ENCODE measurements at regions not wholly inside any gene's neighbourhood (a gene's known extent, or its start where the extent isn't known, plus 50 kb on each side); places are given as distances from the start of the nearest gene placed in this dataset.
A peak's percentile ranks its signal among the peaks of the same experiment; 100 is the strongest.

DNA sequence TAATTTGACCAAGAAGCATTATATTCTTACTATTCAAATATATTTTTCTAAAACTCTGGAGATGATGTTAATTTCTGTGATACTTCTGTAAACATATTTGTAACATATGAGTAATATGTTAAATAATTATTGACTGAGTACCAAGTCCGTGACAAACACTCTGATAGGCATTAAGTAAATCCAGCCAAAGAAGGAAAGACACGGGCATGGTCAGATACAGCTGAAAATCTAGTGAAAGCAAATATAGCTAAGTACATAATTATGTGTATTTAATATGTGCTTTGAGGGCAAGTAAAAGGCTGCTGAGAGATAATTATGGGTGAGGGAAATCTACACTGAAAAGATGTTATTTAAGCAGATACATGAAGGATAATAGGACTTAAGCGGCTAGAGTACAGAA is 1263.6 kb upstream of the ADGRL3 start:
- DNase-seq, result peak; percentile 97

GRCh38 chr4:59938166-59938565 is 1262.0 kb upstream of the ADGRL3 start:
- DNase-seq, result no peak

- DNase-seq, result no peak
Observed at GRCh38 chr4:59945277-59945676, 1254.8 kb upstream of the ADGRL3 start.

DNA sequence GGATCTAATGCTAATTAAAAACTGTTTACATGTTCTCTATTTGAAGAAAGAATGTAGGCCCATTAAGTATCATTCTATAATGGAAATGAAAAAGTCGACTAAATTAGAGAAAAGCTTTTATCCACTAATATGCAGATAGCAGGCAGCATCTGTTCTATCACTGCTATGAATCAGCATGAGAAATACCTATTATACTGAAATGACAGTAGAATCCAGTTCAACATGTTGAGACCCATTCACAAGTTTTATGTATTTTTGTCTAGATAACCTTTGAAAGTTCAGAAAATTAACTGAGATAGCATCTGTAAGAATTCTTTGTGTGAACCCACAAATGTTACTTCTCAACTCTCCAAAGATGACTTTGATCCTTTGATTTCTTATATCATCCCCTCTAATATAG is 1254.4 kb upstream of the ADGRL3 start:
- DNase-seq, result no peak

GRCh38 chr4:59956366-59956765 is 1243.8 kb upstream of the ADGRL3 start:
- no peak for DNase-seq

GRCh38 chr4:59960143-59960542 is 1240.0 kb upstream of the ADGRL3 start:
- DNase-seq, result no peak

DNA sequence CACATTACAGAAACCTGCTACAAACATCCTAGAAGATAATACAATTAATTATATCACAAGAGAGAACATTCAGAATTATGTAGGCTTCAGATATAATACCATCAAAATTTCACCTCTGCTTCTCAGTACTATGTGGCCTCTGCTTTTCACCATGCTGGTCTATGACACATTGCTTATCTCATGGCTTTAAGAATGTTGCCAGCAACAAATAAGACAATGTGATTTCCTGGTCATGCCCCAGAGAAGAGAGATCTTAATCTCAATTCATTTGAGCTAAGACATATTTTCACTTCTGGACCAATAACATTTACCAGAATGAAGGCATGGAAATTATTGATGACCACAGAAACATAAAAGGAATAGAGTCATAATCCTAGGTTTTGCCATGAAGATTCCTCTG is 1233.4 kb upstream of the ADGRL3 start:
- no peak for DNase-seq

GRCh38 chr4:59968796-59969195 is 1231.3 kb upstream of the ADGRL3 start:
- DNase-seq, result no peak

DNA sequence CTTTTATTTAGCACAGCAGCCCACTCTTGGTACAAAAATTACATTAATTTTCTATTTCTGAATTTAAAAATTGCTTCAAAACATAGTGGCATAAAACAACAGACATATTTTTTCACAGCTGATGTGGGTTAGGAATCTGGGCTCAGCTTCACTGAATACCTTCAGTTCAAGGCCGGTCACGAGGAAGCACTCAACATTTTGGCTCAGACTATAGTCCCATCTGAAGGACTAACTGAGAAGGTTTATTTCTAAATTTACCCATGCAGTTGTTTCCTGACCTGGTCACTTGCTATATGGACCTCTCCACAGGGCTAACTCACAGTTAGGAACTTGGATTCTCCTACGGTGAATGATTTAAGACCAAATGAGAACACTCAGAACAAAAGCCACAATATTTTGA is 1230.2 kb upstream of the ADGRL3 start:
- DNase-seq, result no peak

- DNase-seq, result no peak
Observed at GRCh38 chr4:59971952-59972351, 1228.2 kb upstream of the ADGRL3 start.

DNA sequence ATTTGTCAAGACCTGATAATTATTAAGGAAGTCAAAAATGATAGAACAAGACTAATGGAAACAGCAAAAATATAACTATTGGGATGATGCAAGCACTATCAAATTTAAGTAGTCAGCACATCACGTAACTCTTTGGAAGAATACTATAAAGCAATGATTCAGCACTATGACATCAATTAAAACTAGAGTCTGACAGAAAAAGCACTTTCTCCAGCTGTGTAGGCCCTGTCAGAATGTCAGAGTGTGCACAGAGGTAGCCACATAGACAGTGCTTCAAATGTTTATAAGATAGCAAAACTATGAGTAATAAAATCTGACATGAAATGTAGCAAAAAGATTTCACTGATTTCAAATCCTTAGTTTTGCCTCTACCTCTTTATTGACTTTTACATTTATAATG is 1226.6 kb upstream of the ADGRL3 start:
- DNase-seq, result no peak

DNA sequence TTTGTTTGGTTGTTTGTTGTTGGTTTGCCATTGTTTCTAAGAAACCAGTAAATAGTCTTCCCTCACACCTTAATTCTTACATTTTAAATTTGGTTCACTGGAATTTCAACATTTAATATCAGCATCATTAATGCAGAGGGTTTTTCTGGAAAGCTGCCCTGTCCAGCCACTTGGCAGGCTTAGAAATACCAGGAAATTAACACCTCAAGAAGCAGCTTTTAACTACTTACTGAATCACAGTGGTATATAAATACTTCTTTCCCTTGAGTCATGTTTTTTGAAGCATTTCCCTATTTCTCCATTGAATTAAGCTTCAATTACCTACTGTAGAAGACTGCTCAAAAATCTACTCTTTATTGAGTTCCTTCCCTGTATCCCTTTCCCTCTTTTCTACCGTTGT is 1221.1 kb upstream of the ADGRL3 start:
- DNase-seq, result no peak

DNA sequence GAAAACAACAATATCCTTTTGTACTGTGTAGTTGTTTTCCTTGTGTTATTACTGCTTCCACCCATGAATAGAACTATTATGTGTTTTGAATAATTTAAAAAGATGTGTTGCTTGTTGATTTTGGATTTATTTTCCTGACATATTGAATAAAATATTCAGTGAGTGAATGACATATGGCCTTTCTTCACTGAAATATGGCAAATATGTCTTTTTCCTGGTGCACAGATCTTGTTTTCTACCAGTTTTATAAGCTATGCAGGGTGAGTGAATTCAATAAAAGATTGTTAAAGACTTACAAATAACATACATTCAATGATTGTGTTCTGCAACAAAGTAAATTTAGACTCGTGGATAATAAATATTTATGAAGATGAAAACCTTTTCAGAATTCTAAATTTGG is 1216.3 kb upstream of the ADGRL3 start:
- DNase-seq, result no peak

DNA sequence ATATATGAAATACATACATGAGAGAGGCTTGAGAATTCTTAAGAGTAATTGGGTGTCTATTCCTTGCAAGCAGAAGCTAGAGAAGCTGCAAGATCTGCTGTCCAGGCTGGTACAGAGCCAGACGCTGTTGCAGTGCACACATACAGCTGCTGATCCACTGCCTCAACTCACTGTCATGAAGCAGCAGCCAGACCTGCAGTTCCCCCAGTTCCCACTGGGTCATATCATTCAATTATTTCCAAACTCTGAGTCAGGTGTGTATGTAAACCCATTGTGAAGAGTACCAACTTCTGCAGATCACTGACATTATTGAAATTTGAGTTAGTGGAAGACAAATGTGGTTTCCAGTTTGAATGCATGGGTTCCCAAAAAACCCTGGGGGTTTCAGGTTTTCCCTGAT is 1212.8 kb upstream of the ADGRL3 start:
- DNase-seq, result no peak

DNA sequence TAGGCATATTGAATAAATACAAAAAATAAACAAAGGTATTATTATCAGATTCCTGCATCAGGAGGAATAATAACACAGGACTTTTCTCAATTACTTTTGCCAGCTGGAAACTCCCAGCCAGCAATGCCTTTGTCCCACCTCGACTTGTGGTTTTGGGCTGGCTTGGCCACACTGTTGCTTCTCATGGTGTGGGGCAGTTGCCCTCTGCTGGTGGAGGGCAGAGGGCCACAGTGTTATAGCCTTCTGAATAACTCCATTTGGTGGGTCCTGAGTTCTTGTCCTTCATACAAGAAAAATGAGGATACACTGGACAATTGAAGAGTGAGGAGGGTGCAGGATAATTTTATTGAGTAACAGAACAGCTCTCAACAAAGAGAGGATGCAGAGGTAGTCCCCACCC is 1206.0 kb upstream of the ADGRL3 start:
- DNase-seq, result no peak

DNA sequence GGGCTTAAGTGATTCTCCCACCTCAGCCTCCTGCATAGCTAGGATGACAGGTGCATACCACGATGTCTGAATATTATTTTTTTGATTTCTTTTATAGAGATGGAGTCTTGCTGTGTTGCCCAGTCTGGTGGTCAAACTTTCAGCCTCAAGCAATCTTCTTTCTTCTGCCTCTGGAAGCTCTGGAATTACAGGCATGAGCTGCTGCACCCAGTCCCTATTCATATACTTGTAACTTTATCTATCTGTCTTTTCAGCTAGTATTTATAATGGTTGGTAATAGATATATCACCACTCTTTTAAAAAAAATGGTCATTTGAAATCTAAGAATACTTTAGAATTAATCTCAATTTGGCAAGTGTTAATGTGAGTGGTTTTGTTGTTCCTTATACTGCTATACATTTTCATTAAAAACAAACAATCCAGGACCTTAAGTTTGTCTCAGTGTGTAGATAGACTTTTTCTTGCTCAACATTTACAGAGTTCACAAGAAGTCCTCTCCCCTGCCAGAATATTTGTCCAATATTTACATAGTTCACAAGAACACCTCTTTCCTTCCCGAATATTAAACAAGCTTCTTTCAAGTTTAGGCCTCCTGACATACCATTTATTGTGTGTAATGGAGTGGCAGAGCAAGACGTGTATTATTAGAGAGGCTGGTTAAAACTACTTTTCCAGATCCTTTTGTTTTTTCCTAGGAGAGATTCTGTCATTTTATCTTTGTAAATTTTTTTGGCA is 1197.4 kb upstream of the ADGRL3 start:
- no peak for DNase-seq

DNA sequence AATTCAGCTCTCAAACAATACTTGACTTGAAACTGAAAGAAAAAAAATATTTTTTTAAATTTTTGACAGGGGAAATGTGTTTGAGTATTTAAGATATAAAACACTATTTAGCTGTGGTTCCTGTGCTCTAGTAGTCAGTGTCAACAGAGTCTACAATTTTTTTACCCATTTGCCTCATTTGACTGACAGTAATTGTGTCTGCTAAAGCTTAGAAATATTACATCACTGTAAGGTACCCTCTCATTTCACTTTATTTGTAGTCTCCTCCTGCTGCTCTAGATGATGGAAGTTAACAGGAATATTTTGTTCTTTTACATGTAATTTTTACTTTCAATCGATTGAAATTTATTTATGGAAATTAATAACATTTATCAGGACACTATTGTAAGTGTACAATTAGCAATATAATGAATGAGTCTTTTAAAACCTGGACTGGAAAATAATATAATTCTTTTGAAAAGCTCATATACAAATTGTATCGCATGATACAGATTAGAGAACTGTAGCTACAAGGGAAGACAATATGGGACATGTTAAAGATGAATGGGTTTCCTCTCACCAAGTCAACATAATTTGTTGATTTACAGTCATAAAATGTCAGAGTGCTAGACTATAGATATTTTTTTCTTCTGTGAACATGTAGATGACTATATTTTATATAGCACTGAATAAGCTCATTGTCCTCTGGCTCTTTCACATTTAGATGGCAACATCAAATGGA is 1186.5 kb upstream of the ADGRL3 start:
- DNase-seq, result no peak

DNA sequence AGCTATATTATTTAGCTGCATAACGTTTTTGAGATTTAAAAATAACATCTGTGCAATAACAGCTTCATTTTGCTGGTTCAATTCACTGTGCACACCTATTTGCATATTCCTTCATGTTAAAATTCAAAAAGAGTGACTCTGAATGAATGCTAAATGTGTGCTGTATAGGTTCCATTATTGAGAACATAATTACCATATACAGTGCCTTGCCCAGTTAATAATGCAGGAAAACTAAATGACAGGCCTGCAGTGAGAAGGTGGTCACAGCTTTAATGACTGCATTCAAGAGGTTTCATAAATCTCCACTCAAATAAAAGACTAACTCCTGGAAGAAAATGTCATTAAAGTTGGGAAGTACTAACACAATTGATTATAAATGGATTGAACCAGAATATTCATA is 1183.2 kb upstream of the ADGRL3 start:
- no peak for DNase-seq

- DNase-seq, result no peak
Observed at GRCh38 chr4:60019180-60019579, 1180.9 kb upstream of the ADGRL3 start.

- no peak for DNase-seq
Observed at GRCh38 chr4:60019946-60020345, 1180.2 kb upstream of the ADGRL3 start.

DNA sequence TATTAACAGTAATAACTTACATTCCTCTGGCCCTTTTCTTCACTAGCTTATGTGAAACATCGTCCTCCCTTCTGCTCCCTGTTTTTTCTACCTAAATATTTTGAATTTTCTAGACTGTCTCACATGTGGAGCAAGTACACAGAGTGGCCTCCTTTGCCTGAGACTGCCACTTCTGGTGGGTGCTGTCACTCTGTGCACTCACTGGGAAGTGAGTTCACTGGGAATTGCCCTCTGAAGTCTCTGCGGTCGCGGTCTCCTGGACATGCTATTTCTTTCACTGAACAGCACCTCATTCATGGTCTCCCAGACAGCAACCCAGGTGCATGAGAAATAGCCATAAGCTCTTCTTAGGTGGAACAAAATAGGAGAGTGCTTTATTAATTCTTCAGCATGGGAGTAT is 1179.7 kb upstream of the ADGRL3 start:
- no peak for DNase-seq

DNA sequence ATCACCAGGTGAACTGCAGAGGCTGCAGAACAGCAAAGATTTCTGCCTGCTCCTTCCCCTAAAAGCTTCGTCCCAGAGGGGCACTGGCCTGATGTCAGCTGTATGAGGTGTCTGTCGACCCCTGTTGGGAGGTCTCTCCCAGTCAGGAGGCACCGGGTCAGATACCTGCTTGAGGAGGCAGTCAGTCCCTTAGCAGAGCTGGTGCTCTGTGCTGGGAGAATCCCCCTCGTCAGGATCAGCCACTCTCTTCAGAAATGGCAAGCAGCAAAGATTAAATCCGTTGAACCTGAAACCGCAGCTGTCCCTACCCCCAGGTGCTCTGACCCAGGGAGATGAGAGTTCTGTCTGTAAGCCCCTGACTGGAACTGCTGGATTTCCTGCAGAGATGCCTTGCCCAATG is 1166.3 kb upstream of the ADGRL3 start:
- no peak for DNase-seq

- no peak for DNase-seq
Observed at GRCh38 chr4:60034361-60034760, 1165.8 kb upstream of the ADGRL3 start.

DNA sequence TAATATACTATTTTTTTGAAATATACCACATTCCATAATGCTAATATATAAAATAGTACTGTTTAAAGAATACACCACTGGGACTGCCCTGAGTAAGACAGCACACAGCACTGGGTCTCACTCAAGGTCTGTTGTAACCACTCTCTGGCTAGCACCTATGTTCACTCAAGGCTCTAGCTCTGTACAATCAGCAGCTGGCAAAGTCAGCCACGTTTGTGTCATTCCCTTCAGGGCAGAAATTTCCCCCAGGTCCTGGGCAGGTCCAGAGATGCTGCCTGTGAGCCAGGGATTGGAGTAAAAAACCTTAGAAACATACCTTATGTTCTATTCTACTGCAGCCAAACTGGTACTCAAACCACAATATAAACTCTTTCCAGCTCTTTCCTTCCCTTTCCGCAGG is 1160.2 kb upstream of the ADGRL3 start:
- DNase-seq, result no peak

DNA sequence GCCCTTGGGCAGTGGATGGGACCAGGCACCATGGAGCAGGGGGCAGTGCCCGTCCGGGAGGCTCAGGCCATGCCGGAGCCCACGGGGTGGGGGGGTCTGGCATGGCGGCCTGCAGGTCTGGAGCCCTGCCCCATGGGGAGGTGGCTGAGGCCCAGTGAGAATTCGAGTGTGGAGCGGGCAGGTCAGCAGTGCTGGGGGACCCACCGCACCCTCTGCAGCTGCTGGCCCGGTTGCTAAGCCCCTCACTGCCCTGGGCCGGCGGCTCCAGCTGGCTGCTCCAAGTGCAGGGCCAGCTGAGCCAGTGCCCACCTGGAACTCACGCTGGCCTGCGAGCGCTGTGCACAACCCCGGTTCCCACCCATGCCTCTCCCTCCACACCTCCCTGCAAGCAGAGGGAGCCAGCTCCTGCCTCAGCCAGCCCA is 1157.9 kb upstream of the ADGRL3 start:
- DNase-seq, result no peak

Data from NCI-H1417 treated with DMSO at 0.1 percent for 48 hours (cell line).